Liver (tissue), 3 donors: ENCODE measurements at regions not wholly inside any gene's neighbourhood (a gene's known extent, or its start where the extent isn't known, plus 50 kb on each side); places are given as distances from the start of the nearest gene placed in this dataset.

Experiments
- ATF3 ChIP-seq: IDR thresholded peaks from 2 replicates; pipeline ENCODE4 v1.6.1; 2016; ENCODE audit warnings: antibody characterized with exemption
- CTCF ChIP-seq: fragments of 150-350 bp; IDR thresholded peaks from 2 replicates; pipeline ENCODE4 v1.5.1; 2017; ENCODE audit warnings: improper control_type of control experiment, low read depth, low read length; ENCODE audit not compliant: missing input control
- HNF4A ChIP-seq, 2 donors: conservative IDR thresholded peaks; 2 replicates each; pipeline ENCODE4 v1.6.1; 2016; ENCODE audit warnings: antibody characterized with exemption in 2 of 2, mild to moderate bottlenecking in 2 of 2
- MAX ChIP-seq: IDR thresholded peaks from 2 replicates; pipeline ENCODE4 v1.6.1; 2016; ENCODE audit warnings: antibody characterized with exemption
- NR2F2 ChIP-seq: IDR thresholded peaks from 2 replicates; pipeline ENCODE4 v1.6.1; 2016; ENCODE audit warnings: antibody characterized with exemption
- RAD21 ChIP-seq, 2 donors: IDR thresholded peaks; 2 replicates each; pipeline ENCODE4 v1.6.1; 2016; ENCODE audit warnings: antibody characterized with exemption in 2 of 2, mild to moderate bottlenecking in 2 of 2
- REST ChIP-seq: IDR thresholded peaks from 2 replicates; pipeline ENCODE4 v1.6.1; 2016; ENCODE audit warnings: antibody characterized with exemption, mild to moderate bottlenecking
- SP1 ChIP-seq: IDR thresholded peaks from 2 replicates; pipeline ENCODE4 v1.6.1; 2018; ENCODE audit warnings: antibody characterized with exemption, mild to moderate bottlenecking
- donor health status: healthy.
- donor health status: healthy.

- TF ChIP-seq SP1 (no peak), CTCF (no peak), NR2F2 (no peak), REST (no peak), ATF3 (no peak), HNF4A (conservative IDR thresholded peaks at IDR 0.05) (no peak), RAD21 (IDR thresholded peaks at IDR 0.05) (no peak), MAX (no peak)
Observed at GRCh38 chr11:95703049-95703448, 86.5 kb downstream of the FAM76B start.
